ENCODE measurements at regions not wholly inside any gene's neighbourhood (a gene's known extent, or its start where the extent isn't known, plus 50 kb on each side); places are given as distances from the start of the nearest gene placed in this dataset.

GRCh38 chr1:112335351-112335750, 60.7 kb upstream of the CTTNBP2NL start:
- H3K36me3 ChIP-seq (ENCODE audit: control insufficient read depth, insufficient read depth, low read length): no peaks in the 10 kb centered on the region
- no peak overlapping the region for H3K4me3 ChIP-seq (ENCODE audit: insufficient read depth, low read depth, low read length)
- peaks cover 37% of the 10 kb centered on the region for H3K27me3 ChIP-seq (ENCODE audit: control insufficient read depth, insufficient read depth, low read length)
- no peaks in the 10 kb centered on the region for H3K4me1 ChIP-seq (ENCODE audit: control insufficient read depth, insufficient read depth, low read length)
- H3K4ac ChIP-seq (ENCODE audit: low read depth, low read length): no peak overlapping the region
- BruUV-seq (replicated peaks): no TSS peak
- H3K9me3 ChIP-seq (ENCODE audit: control insufficient read depth, insufficient read depth, low read length): no peaks in the 10 kb centered on the region
- H2AFZ ChIP-seq (replicated peaks; ENCODE audit: low read length, poor library complexity): no peak overlapping the region
- H3K9me1 ChIP-seq (ENCODE audit: insufficient read depth, low read length): no peaks in the 10 kb centered on the region
- no peak overlapping the region for H3K23ac ChIP-seq (ENCODE audit: low read depth, low read length)
- ChIA-PET POLR2A (ENCODE audit: unreplicated experiment) (no interaction called here), CTCF (interaction anchor here (1.5 kb wide), 1 partner anchor 34 kb away, joined by 3 read pairs; no protein-coding TSS in a partner anchor)
- TF ChIP-seq RFX5 (IDR thresholded peaks at IDR 0.05; ENCODE audit: low read depth, low read length) (no peak), BHLHE40 (IDR thresholded peaks at IDR 0.05; ENCODE audit: low read depth, low read length) (no peak), CEBPB (IDR thresholded peaks at IDR 0.05; ENCODE audit: low read depth, low read length) (no peak), CHD1 (IDR thresholded peaks at IDR 0.05; ENCODE audit: low read depth, low read length) (no peak), RAD21 (IDR thresholded peaks at IDR 0.05; ENCODE audit: low read length) (no peak), POLR2A (IDR thresholded peaks at IDR 0.05; ENCODE audit: low read depth, low read length) (no peak)
- TF ChIP-seq, protein P1, sequence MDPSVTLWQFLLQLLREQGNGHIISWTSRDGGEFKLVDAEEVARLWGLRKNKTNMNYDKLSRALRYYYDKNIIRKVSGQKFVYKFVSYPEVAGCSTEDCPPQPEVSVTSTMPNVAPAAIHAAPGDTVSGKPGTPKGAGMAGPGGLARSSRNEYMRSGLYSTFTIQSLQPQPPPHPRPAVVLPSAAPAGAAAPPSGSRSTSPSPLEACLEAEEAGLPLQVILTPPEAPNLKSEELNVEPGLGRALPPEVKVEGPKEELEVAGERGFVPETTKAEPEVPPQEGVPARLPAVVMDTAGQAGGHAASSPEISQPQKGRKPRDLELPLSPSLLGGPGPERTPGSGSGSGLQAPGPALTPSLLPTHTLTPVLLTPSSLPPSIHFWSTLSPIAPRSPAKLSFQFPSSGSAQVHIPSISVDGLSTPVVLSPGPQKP (IDR thresholded peaks at IDR 0.05; ENCODE audit: borderline replicate concordance, low read depth, low read length): no peak
- no peak overlapping the region for H3K27ac ChIP-seq (ENCODE audit: insufficient read depth, low read length)
- in situ Hi-C loops (cut with MboI; ENCODE audit: low sequenced_read_pairs): no loop called here
- no peak overlapping the region for H2BK15ac ChIP-seq (ENCODE audit: low read depth, low read length)
- no peak overlapping the region for H3K14ac ChIP-seq (replicated peaks; ENCODE audit: low read depth, low read length)
- dilution Hi-C loops (cut with HindIII; ENCODE audit: low sequenced_read_pairs, unreplicated experiment): no loop called here
- no peaks in the 10 kb centered on the region for H3K79me1 ChIP-seq (ENCODE audit: low read depth in 1 of 2, low read length in 2 of 2)
- no peak overlapping the region for H3K56ac ChIP-seq (ENCODE audit: extremely low read depth, insufficient read depth, low read length)
- H3K18ac ChIP-seq (ENCODE audit: low read depth, low read length): no peak overlapping the region
- ATAC-seq (ENCODE audit: low read depth) (no peak), DNase-seq (peak; percentile 4)
- no peak overlapping the region for H2BK5ac ChIP-seq (ENCODE audit: low read depth, low read length, poor library complexity, severe bottlenecking)
- H3K4me2 ChIP-seq (ENCODE audit: low read depth, low read length): no peak overlapping the region
- H4K91ac ChIP-seq (ENCODE audit: insufficient read depth, low read depth, low read length): no peak overlapping the region
- H2BK20ac ChIP-seq (ENCODE audit: low read depth, low read length): no peak overlapping the region
- no peak overlapping the region for H2AK9ac ChIP-seq (replicated peaks; ENCODE audit: low read depth, low read length, poor library complexity)
- H2AK5ac ChIP-seq (ENCODE audit: low read depth, low read length): no peak overlapping the region
- H2BK120ac ChIP-seq (ENCODE audit: low read depth, low read length): no peak overlapping the region
- H4K20me1 ChIP-seq (ENCODE audit: insufficient read depth, low read length): no peaks in the 10 kb centered on the region
- H4K5ac ChIP-seq (ENCODE audit: low read depth, low read length): no peak overlapping the region
- no peak overlapping the region for H3K9ac ChIP-seq (ENCODE audit: low read depth, low read length)
- intact Hi-C loops (cut with micrococcal nuclease): loop anchor here (10.0 kb wide), 1 partner anchor 571 kb away; no protein-coding TSS in a partner anchor
- no CpG with 5 or more reads among the region's 3 CpGs for WGBS, 2 experiments (ENCODE audit: extremely low coverage in 2 of 2, insufficient read length in 1 of 2)
- H4K8ac ChIP-seq (ENCODE audit: low read depth in 2 of 2, low read length in 2 of 2): no peak overlapping the region
